Neural progenitor cell (in vitro differentiated cells): ENCODE measurements at regions not wholly inside any gene's neighbourhood (a gene's known extent, or its start where the extent isn't known, plus 50 kb on each side); places are given as distances from the start of the nearest gene placed in this dataset.
A peak's percentile ranks its signal among the peaks of the same experiment; 100 is the strongest.

ENCODE experiments used
- EZH2 ChIP-seq: fragments of 200-600 bp; sonication (generic); IDR thresholded peaks from 2 replicates; pipeline ENCODE4 v1.6.1; 2017; ENCODE audit warnings: antibody characterized with exemption, mild to moderate bottlenecking, moderate library complexity
- EZH2phosphoT487 ChIP-seq: fragments of 200-600 bp; sonication (generic); IDR thresholded peaks from 2 replicates; pipeline ENCODE4 v1.6.1; 2017; ENCODE audit warnings: antibody characterized with exemption
- TF ChIP-seq, protein P1 (sequence below): fragments of 200-600 bp; sonication (generic); IDR thresholded peaks from 2 replicates; pipeline ENCODE4 v1.5.1; 2017; ENCODE audit warnings: antibody characterized with exemption, mild to moderate bottlenecking

DNA sequence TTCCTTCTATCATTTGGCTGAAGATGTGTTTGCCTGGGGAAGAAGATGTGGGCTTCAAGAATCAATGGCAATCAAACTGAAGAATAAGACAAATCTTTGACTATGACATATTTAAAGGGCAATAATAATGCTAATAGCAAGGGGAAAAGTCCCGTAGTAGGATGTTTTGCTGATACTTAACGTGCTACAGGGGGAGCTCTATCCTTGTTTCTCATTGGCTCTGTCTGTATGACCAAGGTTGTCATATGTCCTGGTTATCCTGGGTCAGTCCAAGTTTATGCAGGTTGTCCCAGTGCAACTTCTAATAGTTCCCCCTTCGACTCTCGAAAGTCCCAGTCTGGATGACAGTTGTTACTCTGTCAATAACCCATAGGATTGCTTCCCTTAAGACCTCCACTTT lies 321.3 kb downstream of the DHX35 start:
- TF ChIP-seq, protein P1, sequence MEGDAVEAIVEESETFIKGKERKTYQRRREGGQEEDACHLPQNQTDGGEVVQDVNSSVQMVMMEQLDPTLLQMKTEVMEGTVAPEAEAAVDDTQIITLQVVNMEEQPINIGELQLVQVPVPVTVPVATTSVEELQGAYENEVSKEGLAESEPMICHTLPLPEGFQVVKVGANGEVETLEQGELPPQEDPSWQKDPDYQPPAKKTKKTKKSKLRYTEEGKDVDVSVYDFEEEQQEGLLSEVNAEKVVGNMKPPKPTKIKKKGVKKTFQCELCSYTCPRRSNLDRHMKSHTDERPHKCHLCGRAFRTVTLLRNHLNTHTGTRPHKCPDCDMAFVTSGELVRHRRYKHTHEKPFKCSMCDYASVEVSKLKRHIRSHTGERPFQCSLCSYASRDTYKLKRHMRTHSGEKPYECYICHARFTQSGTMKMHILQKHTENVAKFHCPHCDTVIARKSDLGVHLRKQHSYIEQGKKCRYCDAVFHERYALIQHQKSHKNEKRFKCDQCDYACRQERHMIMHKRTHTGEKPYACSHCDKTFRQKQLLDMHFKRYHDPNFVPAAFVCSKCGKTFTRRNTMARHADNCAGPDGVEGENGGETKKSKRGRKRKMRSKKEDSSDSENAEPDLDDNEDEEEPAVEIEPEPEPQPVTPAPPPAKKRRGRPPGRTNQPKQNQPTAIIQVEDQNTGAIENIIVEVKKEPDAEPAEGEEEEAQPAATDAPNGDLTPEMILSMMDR: peak; percentile 17
- TF ChIP-seq EZH2phosphoT487 (no peak), EZH2 (no peak)
